T-cell (primary cell): ENCODE measurements at regions not wholly inside any gene's neighbourhood (a gene's known extent, or its start where the extent isn't known, plus 50 kb on each side); places are given as distances from the start of the nearest gene placed in this dataset.
"Not testable (repeated sequence)": the region's sequence is repeated elsewhere in the genome, so short reads cannot be mapped to it uniquely, and the experiment has no call there.

ENCODE experiments used
- ATAC-seq, 4 experiments: fragments of 200-7000 bp in 3 of 4; fragments of 150-1000 bp in 1 of 4; cut with Tn5 transposase; replicated peaks in 1 of 4; 1 replicate in 3 of 4; 2 replicates in 1 of 4; pipeline ENCODE4 v1.10.0; 2021; ENCODE audit warnings: moderate library complexity in 3 of 4, mild to moderate bottlenecking in 2 of 4, moderate number of reproducible peaks in 1 of 4
- CTCF ChIA-PET, 2 donors: fragments of 300-600 bp; sonication (Branson Sonifier 250); formaldehyde crosslinking; loops; one replicate each; lab custom pipeline; 2022; ENCODE audit warnings: antibody characterized with exemption in 2 of 2; lab: Charles Lee
- POLR2A ChIA-PET, 2 donors: fragments of 300-600 bp; sonication (Branson Sonifier 250); formaldehyde crosslinking; loops; one replicate each; lab custom pipeline; 2022; ENCODE audit warnings: antibody characterized with exemption in 2 of 2; lab: Charles Lee
- DNase-seq, 35 experiments: peaks; one replicate each; pipeline versions ENCODE4 v3.0.0 to v3.0.0-alpha.2; 2013 to 2023
- H3K27ac ChIP-seq: one replicate; pipeline ENCODE4 v1.5.1; 2013; ENCODE audit warnings: low read length
- H3K27me3 ChIP-seq, 2 experiments: replicated peaks in 1 of 2; 1 replicate in 1 of 2; 2 replicates in 1 of 2; pipeline versions ENCODE4 v1.6.1 to v1.7.0; 2013; ENCODE audit warnings: low read length in 1 of 2, mixed read lengths in 1 of 2; ENCODE audit not compliant: control insufficient read depth in 2 of 2, insufficient read depth in 2 of 2; ENCODE audit errors: extremely low read depth in 1 of 2
- H3K36me3 ChIP-seq, 2 donors: 1 replicate in 1 of 2; 2 replicates in 1 of 2; pipeline versions ENCODE4 v1.6.1 to v1.7.0; 2013; ENCODE audit warnings: low read length in 1 of 2; ENCODE audit not compliant: control insufficient read depth in 2 of 2, insufficient read depth in 1 of 2; ENCODE audit errors: extremely low read depth in 1 of 2
- H3K4me1 ChIP-seq, 2 experiments: 1 replicate in 1 of 2; 2 replicates in 1 of 2; pipeline versions ENCODE4 v1.6.1 to v1.7.0; 2013; ENCODE audit warnings: low read length in 2 of 2, mixed read lengths in 1 of 2; ENCODE audit not compliant: insufficient read depth in 2 of 2, control insufficient read depth in 1 of 2; ENCODE audit errors: extremely low read depth in 1 of 2
- H3K4me3 ChIP-seq, 2 donors: 1 replicate in 1 of 2; 2 replicates in 1 of 2; pipeline versions ENCODE4 v1.5.1 to v1.7.0; 2013; ENCODE audit warnings: mild to moderate bottlenecking in 2 of 2, low read length in 1 of 2, moderate library complexity in 1 of 2; ENCODE audit not compliant: control insufficient read depth in 1 of 2; ENCODE audit errors: extremely low read depth in 1 of 2
- H3K9me3 ChIP-seq: 2 replicates; pipeline ENCODE4 v1.7.0; 2013
- H3K27ac Mint-ChIP-seq, 2 donors: one replicate each; pipeline ENCODE4 v1.8.0; 2020 to 2021; ENCODE audit warnings: mild to moderate bottlenecking in 2 of 2, mixed read lengths in 2 of 2
- H3K27me3 Mint-ChIP-seq, 2 donors: one replicate each; pipeline ENCODE4 v1.8.0; 2021 to 2022; ENCODE audit warnings: mixed read lengths in 2 of 2
- H3K36me3 Mint-ChIP-seq: one replicate; pipeline ENCODE4 v1.8.0; 2021; ENCODE audit warnings: mixed read lengths
- H3K4me1 Mint-ChIP-seq, 3 donors: one replicate each; pipeline ENCODE4 v1.8.0; 2020 to 2022; ENCODE audit warnings: mixed read lengths in 3 of 3, mild to moderate bottlenecking in 1 of 3
- H3K4me3 Mint-ChIP-seq, 3 donors: one replicate each; pipeline ENCODE4 v1.8.0; 2020 to 2022; ENCODE audit warnings: mild to moderate bottlenecking in 3 of 3, mixed read lengths in 3 of 3, moderate library complexity in 3 of 3
- H3K9me3 Mint-ChIP-seq, 3 donors: one replicate each; pipeline ENCODE4 v1.8.0; 2020 to 2022; ENCODE audit warnings: mixed read lengths in 3 of 3
- WGBS: methylation state at CpG from one replicate; pipeline ENCODE4 v1.1.5; 2013; ENCODE audit warnings: missing lambda C conversion rate; ENCODE audit not compliant: insufficient coverage; 5-methylcytosine and 5-hydroxymethylcytosine counted together

GRCh38 chr22:23431337-23432072 is 148.6 kb downstream of the IGLL1 start:
- Mint-ChIP-seq H3K4me3 (peak overlapping the region in 1 of 3 donors; percentile 22), H3K9me3 (peaks cover 8 to 18% (median 10%) of the 10 kb centered on the region in 3 donors), H3K36me3 (peaks cover 14% of the 10 kb centered on the region), H3K27me3 (peaks cover 0 to 10% of the 10 kb centered on the region in 2 donors), H3K4me1 (peaks cover 7 to 16% (median 11%) of the 10 kb centered on the region in 3 donors), H3K27ac (no peak overlapping the region)
- no peak overlapping the region for H3K4me3 ChIP-seq
- ChIA-PET POLR2A (no interaction called here), CTCF (no interaction called here)
- H3K9me3 ChIP-seq = no peaks in the 10 kb centered on the region
- DNase-seq (no peak), ATAC-seq (no peak)
- H3K36me3 ChIP-seq = peaks cover 0 to 6% of the 10 kb centered on the region in 2 donors
- H3K4me1 ChIP-seq = peaks cover 0 to 13% of the 10 kb centered on the region in 2 experiments
- WGBS = 87% methylated on average over 14 of the region's 20 CpGs
- peaks cover 0 to 21% of the 10 kb centered on the region in 2 experiments for H3K27me3 ChIP-seq
- H3K27ac ChIP-seq = no peak overlapping the region

- H3K4me3 Mint-ChIP-seq, H3K27ac ChIP-seq, H3K9me3 ChIP-seq, DNase-seq, ATAC-seq, H3K27me3 Mint-ChIP-seq, H3K9me3 Mint-ChIP-seq, CTCF ChIA-PET, H3K4me1 Mint-ChIP-seq, H3K36me3 ChIP-seq, H3K4me3 ChIP-seq, H3K27ac Mint-ChIP-seq, H3K36me3 Mint-ChIP-seq, H3K27me3 ChIP-seq, H3K4me1 ChIP-seq, POLR2A ChIA-PET: not testable (repeated sequence)
- WGBS = 83% methylated on average over 4 of the region's 5 CpGs
These were observed 155.5 kb downstream of the IGLL1 start for GRCh38 chr22:23424551-23425068.

GRCh38 chr22:23424031-23424430 is 156.1 kb downstream of the IGLL1 start:
- H3K4me1 Mint-ChIP-seq = no peaks in the 10 kb centered on the region
- Histone ChIP-seq H3K9me3 (no peaks in the 10 kb centered on the region), H3K4me1 (no peaks in the 10 kb centered on the region), H3K4me3 (no peak overlapping the region), H3K27me3 (no peaks in the 10 kb centered on the region), H3K27ac (no peak overlapping the region), H3K36me3 (no peaks in the 10 kb centered on the region)
- no peak for ATAC-seq
- peaks cover 4% of the 10 kb centered on the region for H3K36me3 Mint-ChIP-seq
- no peak for DNase-seq
- no peaks in the 10 kb centered on the region for H3K27me3 Mint-ChIP-seq
- H3K4me3 Mint-ChIP-seq = no peak overlapping the region
- POLR2A ChIA-PET = no interaction called here
- 100% methylated on average over 1 of the region's 7 CpGs for WGBS
- H3K9me3 Mint-ChIP-seq = peaks cover 0 to 7% (median 0%) of the 10 kb centered on the region in 3 donors
- CTCF ChIA-PET = no interaction called here
- H3K27ac Mint-ChIP-seq = no peak overlapping the region

GRCh38 chr22:23422281-23422680 is 157.8 kb downstream of the IGLL1 start:
- POLR2A ChIA-PET, H3K9me3 Mint-ChIP-seq, ATAC-seq: not testable (repeated sequence)

GRCh38 chr22:23421300-23421699 is 158.8 kb downstream of the IGLL1 start:
- H3K27ac ChIP-seq, ATAC-seq, H3K9me3 ChIP-seq, H3K27ac Mint-ChIP-seq, H3K4me3 Mint-ChIP-seq, H3K4me1 ChIP-seq, H3K36me3 Mint-ChIP-seq, H3K36me3 ChIP-seq, CTCF ChIA-PET, H3K9me3 Mint-ChIP-seq, H3K4me3 ChIP-seq, DNase-seq, H3K27me3 Mint-ChIP-seq, H3K27me3 ChIP-seq, H3K4me1 Mint-ChIP-seq, POLR2A ChIA-PET: not testable (repeated sequence)
- WGBS = 69% methylated on average over 2 of the region's 6 CpGs

More at GRCh38 chr22:23422281-23422680, 157.8 kb downstream of the IGLL1 start:
- H3K4me3 Mint-ChIP-seq, H3K4me1 ChIP-seq, H3K27ac Mint-ChIP-seq, H3K4me3 ChIP-seq, H3K9me3 ChIP-seq, DNase-seq, H3K36me3 ChIP-seq, H3K27ac ChIP-seq, H3K4me1 Mint-ChIP-seq, H3K36me3 Mint-ChIP-seq, H3K27me3 Mint-ChIP-seq, H3K27me3 ChIP-seq, CTCF ChIA-PET: not testable (repeated sequence)
- WGBS = 100% methylated on average over 2 of the region's 4 CpGs

GRCh38 chr22:23419931-23420330 is 160.2 kb downstream of the IGLL1 start:
- Mint-ChIP-seq H3K27ac (no peak overlapping the region), H3K4me1 (no peaks in the 10 kb centered on the region), H3K27me3 (peaks cover 0 to 9% of the 10 kb centered on the region in 2 donors), H3K9me3 (no peaks in the 10 kb centered on the region), H3K4me3 (no peak overlapping the region), H3K36me3 (no peaks in the 10 kb centered on the region)
- Histone ChIP-seq H3K4me1 (no peaks in the 10 kb centered on the region), H3K4me3 (no peak overlapping the region), H3K9me3 (no peaks in the 10 kb centered on the region), H3K27me3 (peaks cover 0 to 16% of the 10 kb centered on the region in 2 experiments), H3K36me3 (no peaks in the 10 kb centered on the region), H3K27ac (no peak overlapping the region)
- POLR2A ChIA-PET = no interaction called here
- DNase-seq (no peak), ATAC-seq (no peak)
- WGBS = 74% methylated on average over 4 of the region's 5 CpGs
- CTCF ChIA-PET = no interaction called here
